ENCODE measurements at regions not wholly inside any gene's neighbourhood (a gene's known extent, or its start where the extent isn't known, plus 50 kb on each side); places are given as distances from the start of the nearest gene placed in this dataset.

DNA sequence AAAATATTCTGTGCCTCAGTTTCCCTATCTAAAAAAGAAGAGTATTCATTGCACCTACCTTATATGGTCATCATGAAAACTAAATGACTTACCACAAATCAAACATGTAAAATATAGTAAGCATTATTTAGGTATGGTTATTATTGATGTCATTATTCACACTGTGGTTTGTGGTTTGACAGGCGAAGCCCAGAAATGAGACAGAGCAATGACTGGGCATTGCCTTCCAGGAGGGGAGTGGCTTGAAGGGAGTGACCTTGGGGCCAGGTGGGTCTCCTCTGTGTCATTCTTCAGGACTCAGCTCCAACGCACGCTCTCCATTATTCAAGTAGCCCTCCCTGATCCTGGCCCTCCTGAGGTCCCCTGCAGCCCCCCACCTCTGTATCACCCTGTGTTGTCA lies 133.7 kb downstream of the DMRTA2 start:
- ChIA-PET POLR2A (no interaction called here), CTCF (no interaction called here)
- Histone ChIP-seq H3K4me1 (ENCODE audit: control insufficient read depth, extremely low read depth, insufficient read depth, low read length) (no peaks in the 10 kb centered on the region), H3K4me3 (replicated peaks in 1 of 3; ENCODE audit: insufficient read depth in 1 of 3, low read depth in 1 of 3, low read length in 3 of 3) (no peak overlapping the region), H2AFZ (ENCODE audit: low read depth, low read length) (no peak overlapping the region), H3K9me3 (replicated peaks; ENCODE audit: control insufficient read depth, insufficient read depth, low read length) (no peaks in the 10 kb centered on the region), H3K27ac (ENCODE audit: insufficient read depth, low read depth, low read length) (no peak overlapping the region), H4K20me1 (replicated peaks; ENCODE audit: control insufficient read depth, extremely low read depth, insufficient read depth, low read length) (no peaks in the 10 kb centered on the region), H3K4me2 (ENCODE audit: insufficient read depth, low read length) (no peak overlapping the region), H3K9ac (replicated peaks; ENCODE audit: extremely low read depth, insufficient read depth, low read length) (no peak overlapping the region), H3K36me3 (ENCODE audit: control insufficient read depth in 2 of 2, extremely low read depth in 1 of 2, insufficient read depth in 2 of 2, low read length in 2 of 2) (no peaks in the 10 kb centered on the region), H3K27me3 (ENCODE audit: control insufficient read depth in 2 of 2, insufficient read depth in 2 of 2, low read length in 2 of 2) (no peaks in the 10 kb centered on the region), H3K9me1 (replicated peaks; ENCODE audit: control insufficient read depth, extremely low read depth, insufficient read depth, low read length) (no peaks in the 10 kb centered on the region), H3K79me2 (ENCODE audit: control insufficient read depth, insufficient read depth, low read length) (no peaks in the 10 kb centered on the region)
- TF ChIP-seq EZH2 (IDR thresholded peaks at IDR 0.05; ENCODE audit: borderline replicate concordance, low read depth, low read length, severe bottlenecking) (no peak), POLR2A (IDR thresholded peaks at IDR 0.05; ENCODE audit: low read depth, low read length) (no peak), FOS (IDR thresholded peaks at IDR 0.05; ENCODE audit: borderline replicate concordance, insufficient read depth, low read length) (no peak), JUN (IDR thresholded peaks at IDR 0.05; ENCODE audit: borderline replicate concordance, insufficient read depth, insufficient read length, low read depth) (no peak), GATA2 (IDR thresholded peaks at IDR 0.05; ENCODE audit: insufficient read depth, insufficient read length, low read depth, low read length) (no peak), MYC (IDR thresholded peaks at IDR 0.05; ENCODE audit: low read depth, low read length) (no peak), POLR2AphosphoS5 (IDR thresholded peaks at IDR 0.05; ENCODE audit: insufficient read depth, low read depth, low read length) (no peak)
- TF ChIP-seq, protein P1, sequence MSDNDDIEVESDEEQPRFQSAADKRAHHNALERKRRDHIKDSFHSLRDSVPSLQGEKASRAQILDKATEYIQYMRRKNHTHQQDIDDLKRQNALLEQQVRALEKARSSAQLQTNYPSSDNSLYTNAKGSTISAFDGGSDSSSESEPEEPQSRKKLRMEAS (IDR thresholded peaks at IDR 0.05; ENCODE audit: insufficient read depth, insufficient read length): no peak
- TF ChIP-seq, protein P2, sequence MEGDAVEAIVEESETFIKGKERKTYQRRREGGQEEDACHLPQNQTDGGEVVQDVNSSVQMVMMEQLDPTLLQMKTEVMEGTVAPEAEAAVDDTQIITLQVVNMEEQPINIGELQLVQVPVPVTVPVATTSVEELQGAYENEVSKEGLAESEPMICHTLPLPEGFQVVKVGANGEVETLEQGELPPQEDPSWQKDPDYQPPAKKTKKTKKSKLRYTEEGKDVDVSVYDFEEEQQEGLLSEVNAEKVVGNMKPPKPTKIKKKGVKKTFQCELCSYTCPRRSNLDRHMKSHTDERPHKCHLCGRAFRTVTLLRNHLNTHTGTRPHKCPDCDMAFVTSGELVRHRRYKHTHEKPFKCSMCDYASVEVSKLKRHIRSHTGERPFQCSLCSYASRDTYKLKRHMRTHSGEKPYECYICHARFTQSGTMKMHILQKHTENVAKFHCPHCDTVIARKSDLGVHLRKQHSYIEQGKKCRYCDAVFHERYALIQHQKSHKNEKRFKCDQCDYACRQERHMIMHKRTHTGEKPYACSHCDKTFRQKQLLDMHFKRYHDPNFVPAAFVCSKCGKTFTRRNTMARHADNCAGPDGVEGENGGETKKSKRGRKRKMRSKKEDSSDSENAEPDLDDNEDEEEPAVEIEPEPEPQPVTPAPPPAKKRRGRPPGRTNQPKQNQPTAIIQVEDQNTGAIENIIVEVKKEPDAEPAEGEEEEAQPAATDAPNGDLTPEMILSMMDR (IDR thresholded peaks at IDR 0.05; ENCODE audit: extremely low read depth in 1 of 2, insufficient read depth in 1 of 2, low read depth in 1 of 2, low read length in 2 of 2): no peak
- intact Hi-C loops (cut with micrococcal nuclease) (no loop called here), dilution Hi-C loops (cut with MboI; ENCODE audit: extremely low pct_ligation_motif_present, low sequenced_read_pairs) (no loop called here)
- no peak for FAIRE-seq
- no TSS peak for BruUV-seq (replicated peaks)
- DNase-seq (ENCODE audit: low read depth, low spot score): no peak
